A673 (cell line): ENCODE measurements at regions not wholly inside any gene's neighbourhood (a gene's known extent, or its start where the extent isn't known, plus 50 kb on each side); places are given as distances from the start of the nearest gene placed in this dataset.

Experiments
- EZH2 ChIP-seq: fragments of 200-600 bp; sonication (generic); IDR thresholded peaks from 2 replicates; pipeline ENCODE4 v1.6.1; 2017; ENCODE audit warnings: borderline replicate concordance, low read depth, mild to moderate bottlenecking, mixed read lengths, antibody characterized with exemption, low read length; ENCODE audit not compliant: poor library complexity, severe bottlenecking
- TF ChIP-seq, protein P1 (sequence below): fragments of 300-800, 200-600 bp; sonication (generic); conservative IDR thresholded peaks from 2 replicates; pipeline ENCODE4 v1.5.1; 2017; ENCODE audit warnings: low read depth, mild to moderate bottlenecking, antibody characterized with exemption, low read length, moderate library complexity, mixed read lengths

DNA sequence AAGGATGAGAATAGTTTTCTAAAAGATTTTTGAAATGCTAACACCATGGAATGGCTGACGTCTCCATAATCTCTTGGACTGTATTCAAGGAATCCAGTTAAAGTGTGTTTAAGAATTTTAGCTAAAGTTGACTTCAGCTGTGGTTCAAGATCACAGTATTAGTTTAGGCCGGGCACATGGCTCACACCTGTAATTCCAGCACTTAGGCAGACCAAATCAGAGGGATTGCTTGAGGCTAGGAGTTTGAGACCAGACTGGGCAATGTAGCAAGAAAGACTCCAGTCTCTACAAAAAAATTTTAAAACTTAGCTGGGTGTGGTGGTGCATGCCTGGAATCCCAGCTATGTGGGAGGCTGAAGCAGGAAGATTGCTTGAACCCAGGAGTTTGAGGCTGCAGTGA, 68.2 kb downstream of the RFPL4B start:
- TF ChIP-seq, protein P1, sequence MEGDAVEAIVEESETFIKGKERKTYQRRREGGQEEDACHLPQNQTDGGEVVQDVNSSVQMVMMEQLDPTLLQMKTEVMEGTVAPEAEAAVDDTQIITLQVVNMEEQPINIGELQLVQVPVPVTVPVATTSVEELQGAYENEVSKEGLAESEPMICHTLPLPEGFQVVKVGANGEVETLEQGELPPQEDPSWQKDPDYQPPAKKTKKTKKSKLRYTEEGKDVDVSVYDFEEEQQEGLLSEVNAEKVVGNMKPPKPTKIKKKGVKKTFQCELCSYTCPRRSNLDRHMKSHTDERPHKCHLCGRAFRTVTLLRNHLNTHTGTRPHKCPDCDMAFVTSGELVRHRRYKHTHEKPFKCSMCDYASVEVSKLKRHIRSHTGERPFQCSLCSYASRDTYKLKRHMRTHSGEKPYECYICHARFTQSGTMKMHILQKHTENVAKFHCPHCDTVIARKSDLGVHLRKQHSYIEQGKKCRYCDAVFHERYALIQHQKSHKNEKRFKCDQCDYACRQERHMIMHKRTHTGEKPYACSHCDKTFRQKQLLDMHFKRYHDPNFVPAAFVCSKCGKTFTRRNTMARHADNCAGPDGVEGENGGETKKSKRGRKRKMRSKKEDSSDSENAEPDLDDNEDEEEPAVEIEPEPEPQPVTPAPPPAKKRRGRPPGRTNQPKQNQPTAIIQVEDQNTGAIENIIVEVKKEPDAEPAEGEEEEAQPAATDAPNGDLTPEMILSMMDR: no peak
- no peak for TF ChIP-seq EZH2
